H1 (cell line): ENCODE measurements at regions not wholly inside any gene's neighbourhood (a gene's known extent, or its start where the extent isn't known, plus 50 kb on each side); places are given as distances from the start of the nearest gene placed in this dataset.

Source experiments
- CTCF ChIA-PET: fragments of 300-600 bp; sonication (Branson Sonifier 250); formaldehyde crosslinking; loops from one replicate; lab custom pipeline; 2021; ENCODE audit not compliant: partially characterized antibody; lab: Charles Lee
- POLR2A ChIA-PET: fragments of 300-600 bp; sonication (Branson Sonifier 250); formaldehyde crosslinking; loops from one replicate; lab custom pipeline; 2021; ENCODE audit warnings: inconsistent platforms; ENCODE audit not compliant: partially characterized antibody; lab: Charles Lee
- DNase-seq, 2 experiments: peaks; one replicate each; pipeline versions ENCODE4 v3.0.0 to v3.0.0-alpha.2; 2010 to 2022; ENCODE audit warnings: low spot score in 2 of 2, low read depth in 1 of 2, mixed read lengths in 1 of 2
- FAIRE-seq: peaks from 2 replicates; lab custom pipeline; 2011; peaks lifted over from hg19 to GRCh38; lab: Jason Lieb, UNC
- H2AFZ ChIP-seq: 2 replicates; pipeline ENCODE4 v1.8.1; 2012; ENCODE audit warnings: low read length, inconsistent platforms
- H2AK5ac ChIP-seq: 2 replicates; pipeline ENCODE4 v1.6.1; 2013; ENCODE audit warnings: low read depth, low read length
- H2BK120ac ChIP-seq: replicated peaks from 2 replicates; pipeline ENCODE3; 2013; ENCODE audit warnings: low read depth, low read length, inconsistent platforms
- H2BK12ac ChIP-seq: 2 replicates; pipeline ENCODE4 v1.6.1; 2013; ENCODE audit warnings: low read depth, low read length
- H2BK15ac ChIP-seq: 2 replicates; pipeline ENCODE4 v1.6.1; 2013; ENCODE audit warnings: low read length
- H2BK20ac ChIP-seq: 2 replicates; pipeline ENCODE4 v1.6.1; 2013; ENCODE audit warnings: low read length
- H2BK5ac ChIP-seq: 2 replicates; pipeline ENCODE4 v1.6.1; 2013; ENCODE audit warnings: low read depth, low read length
- H3K14ac ChIP-seq: 2 replicates; pipeline ENCODE4 v1.6.1; 2013; ENCODE audit warnings: inconsistent platforms; ENCODE audit not compliant: insufficient read length
- H3K18ac ChIP-seq: 2 replicates; pipeline ENCODE4 v1.6.1; 2013; ENCODE audit warnings: low read length; ENCODE audit errors: extremely low read depth
- H3K23ac ChIP-seq: 2 replicates; pipeline ENCODE4 v1.6.1; 2013; ENCODE audit warnings: inconsistent platforms; ENCODE audit not compliant: insufficient read length
- H3K23me2 ChIP-seq: 2 replicates; pipeline ENCODE4 v1.6.1; 2013; ENCODE audit warnings: low read depth, low read length
- H3K27ac ChIP-seq: 2 replicates; pipeline ENCODE4 v1.6.1; 2011; ENCODE audit warnings: low read depth, low read length, inconsistent platforms
- H3K27me3 ChIP-seq, 4 experiments: replicated peaks in 1 of 4; 1 replicate in 1 of 4; 2 replicates in 3 of 4; pipeline versions ENCODE4 v1.6.1 to v1.8.1; 2011 to 2013; ENCODE audit warnings: low read length in 3 of 4, mild to moderate bottlenecking in 3 of 4, inconsistent platforms in 2 of 4, mixed read lengths in 2 of 4, moderate library complexity in 1 of 4; ENCODE audit not compliant: control insufficient read depth in 3 of 4, insufficient read depth in 3 of 4; ENCODE audit errors: extremely low read depth in 1 of 4
- H3K36me3 ChIP-seq, 4 experiments: 2 replicates each; pipeline versions ENCODE4 v1.6.1 to v1.8.1; 2011 to 2013; ENCODE audit warnings: mild to moderate bottlenecking in 4 of 4, low read length in 3 of 4, moderate library complexity in 2 of 4, control low read depth in 1 of 4, inconsistent platforms in 1 of 4; ENCODE audit not compliant: insufficient read depth in 4 of 4, control insufficient read depth in 2 of 4
- H3K4ac ChIP-seq: replicated peaks from 2 replicates; pipeline ENCODE3; 2013; ENCODE audit warnings: low read length, low read depth, mixed read lengths, inconsistent platforms; ENCODE audit not compliant: insufficient read length
- H3K4me1 ChIP-seq, 4 experiments: replicated peaks in 1 of 4; 1 replicate in 1 of 4; 2 replicates in 3 of 4; pipeline versions ENCODE4 v1.6.1 to v1.8.1; 2011 to 2013; ENCODE audit warnings: low read length in 3 of 4, inconsistent platforms in 2 of 4, mixed read lengths in 1 of 4; ENCODE audit not compliant: insufficient read depth in 4 of 4, control insufficient read depth in 3 of 4
- H3K4me2 ChIP-seq, 2 experiments: 2 replicates each; pipeline versions ENCODE4 v1.6.1 to v1.8.1; 2011 to 2013; ENCODE audit warnings: low read depth in 2 of 2, low read length in 2 of 2, control low read depth in 1 of 2, inconsistent platforms in 1 of 2, mild to moderate bottlenecking in 1 of 2; ENCODE audit not compliant: insufficient read depth in 1 of 2
- H3K4me3 ChIP-seq, 4 experiments: fragments of 200-600, 300-600 bp in 1 of 4; sonication (generic), shearing (Covaris generic), sonication (Bioruptor Twin) in 1 of 4; 2 replicates each; pipeline versions ENCODE4 v1.5.1 to v1.8.1; 2011 to 2016; ENCODE audit warnings: low read length in 4 of 4, low read depth in 3 of 4, control low read depth in 2 of 4, inconsistent platforms in 2 of 4, mild to moderate bottlenecking in 2 of 4, mixed read lengths in 1 of 4, moderate library complexity in 1 of 4; ENCODE audit not compliant: insufficient read depth in 2 of 4; ENCODE audit errors: extremely low read depth in 1 of 4
- H3K56ac ChIP-seq: replicated peaks from 2 replicates; pipeline ENCODE3; 2013; ENCODE audit warnings: low read depth, mild to moderate bottlenecking, mixed read lengths, low read length, inconsistent platforms; ENCODE audit not compliant: insufficient read length
- H3K79me1 ChIP-seq: 2 replicates; pipeline ENCODE4 v1.6.1; 2013; ENCODE audit warnings: low read depth, low read length, control low read depth
- H3K79me2 ChIP-seq, 2 experiments: 2 replicates each; pipeline versions ENCODE4 v1.6.1 to v1.8.1; 2012 to 2013; ENCODE audit warnings: low read length in 2 of 2, mild to moderate bottlenecking in 2 of 2, inconsistent platforms in 1 of 2; ENCODE audit not compliant: insufficient read depth in 2 of 2, control insufficient read depth in 1 of 2
- H3K9ac ChIP-seq, 4 experiments: replicated peaks in 1 of 4; 1 replicate in 1 of 4; 2 replicates in 3 of 4; pipeline versions ENCODE4 v1.6.1 to v1.8.1; 2011 to 2013; ENCODE audit warnings: low read depth in 3 of 4, low read length in 3 of 4, control low read depth in 2 of 4, mild to moderate bottlenecking in 2 of 4, moderate library complexity in 2 of 4, inconsistent platforms in 1 of 4; ENCODE audit errors: extremely low read depth in 1 of 4
- H3K9me3 ChIP-seq, 2 experiments: 2 replicates each; pipeline versions ENCODE4 v1.6.1 to v1.8.1; 2012 to 2013; ENCODE audit warnings: mild to moderate bottlenecking in 2 of 2, moderate library complexity in 2 of 2, control low read depth in 1 of 2, inconsistent platforms in 1 of 2, low read depth in 1 of 2, low read length in 1 of 2, mixed read lengths in 1 of 2; ENCODE audit not compliant: insufficient read depth in 2 of 2
- H4K20me1 ChIP-seq, 2 experiments: replicated peaks in 1 of 2; 2 replicates each; pipeline versions ENCODE3 to v1.8.1; 2011 to 2013; ENCODE audit warnings: inconsistent platforms in 2 of 2, low read length in 2 of 2, mild to moderate bottlenecking in 1 of 2; ENCODE audit not compliant: insufficient read depth in 2 of 2, control insufficient read depth in 1 of 2
- H4K5ac ChIP-seq: 2 replicates; pipeline ENCODE4 v1.6.1; 2013; ENCODE audit warnings: low read length, low read depth, mixed read lengths, inconsistent platforms; ENCODE audit not compliant: insufficient read length
- H4K8ac ChIP-seq: 2 replicates; pipeline ENCODE4 v1.8.0; 2013; ENCODE audit warnings: mild to moderate bottlenecking, moderate library complexity, low read length, inconsistent platforms; ENCODE audit not compliant: insufficient read depth; ENCODE audit errors: extremely low read depth
- H4K91ac ChIP-seq: replicated peaks from 2 replicates; pipeline ENCODE3; 2013; ENCODE audit warnings: low read length, mixed read lengths, inconsistent platforms; ENCODE audit not compliant: insufficient read length
- KDM5A ChIP-seq: fragments of 200-600 bp; IDR thresholded peaks from 2 replicates; pipeline ENCODE4 v1.7.1; 2012; ENCODE audit warnings: mild to moderate bottlenecking, low read length, inconsistent platforms, mixed read lengths
- WGBS, 2 experiments: shearing (Covaris generic) in 1 of 2; methylation state at CpG; one replicate each; pipeline versions ENCODE4 v1.1.6 to v1.1.7; 2013 to 2015; ENCODE audit warnings: low lambda C conversion rate in 2 of 2, mixed read lengths in 2 of 2, inconsistent platforms in 1 of 2, low coverage in 1 of 2, missing lambda C conversion rate in 1 of 2; ENCODE audit not compliant: insufficient replicate concordance in 2 of 2, insufficient coverage in 1 of 2, insufficient read length in 1 of 2; ENCODE audit errors: extremely low coverage in 1 of 2, missing lambda C conversion rate in 1 of 2; 5-methylcytosine and 5-hydroxymethylcytosine counted together

DNA sequence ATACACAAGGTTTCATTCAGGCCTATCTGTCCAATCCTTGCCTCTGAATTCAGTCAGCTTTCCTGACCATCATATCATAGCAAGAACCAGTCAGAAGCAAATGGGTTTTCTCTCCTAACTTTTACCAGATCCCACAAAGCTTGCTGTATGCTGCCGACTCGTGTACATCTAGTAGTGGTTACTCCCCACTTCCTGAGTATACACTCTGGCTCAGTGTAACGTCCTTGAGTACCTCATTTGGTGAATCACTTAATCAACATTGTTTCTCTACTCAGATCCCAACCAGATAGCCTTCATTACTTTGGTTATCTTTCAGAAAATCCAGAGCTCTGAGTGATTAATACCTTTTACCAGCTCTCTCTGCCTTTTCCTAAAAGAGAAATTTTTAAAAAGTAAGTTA lies 728.2 kb downstream of the GALC start:
- Histone ChIP-seq H3K4me3 (no peak overlapping the region), H2BK5ac (no peak overlapping the region), H3K14ac (no peak overlapping the region), H3K4ac (no peak overlapping the region), H2BK15ac (no peak overlapping the region), H3K79me1 (no peaks in the 10 kb centered on the region), H3K4me2 (no peak overlapping the region), H3K23ac (no peak overlapping the region), H3K4me1 (peaks cover 0 to 9% (median 4%) of the 10 kb centered on the region in 4 experiments; a peak in 4 of 7 replicates), H3K23me2 (no peaks in the 10 kb centered on the region), H2BK12ac (no peak overlapping the region), H3K27ac (no peak overlapping the region), H3K27me3 (no peaks in the 10 kb centered on the region; a peak in 1 of 7 replicates), H2AFZ (no peak overlapping the region), H3K18ac (no peak overlapping the region), H2AK5ac (no peak overlapping the region), H4K5ac (no peak overlapping the region), H4K20me1 (no peaks in the 10 kb centered on the region), H2BK120ac (no peak overlapping the region), H3K9me3 (no peaks in the 10 kb centered on the region), H3K79me2 (no peaks in the 10 kb centered on the region), H4K91ac (no peak overlapping the region), H4K8ac (no peak overlapping the region), H3K56ac (no peak overlapping the region), H3K9ac (no peak overlapping the region), H2BK20ac (no peak overlapping the region), H3K36me3 (no peaks in the 10 kb centered on the region)
- WGBS, 2 experiments, result 86% methylated on average over 3 of the region's 3 CpGs; no CpG with 5 or more reads in 1 of the 2 experiments
- POLR2A ChIA-PET, result interaction anchor here (1.2 kb wide), 1 partner anchor 10 kb away, joined by 4 read pairs; no protein-coding TSS in a partner anchor
- CTCF ChIA-PET, result interaction anchor here (1.5 kb wide), 1 partner anchor 152 kb away, joined by 4 read pairs; no protein-coding TSS in a partner anchor
- no peak for TF ChIP-seq KDM5A
- no peak for DNase-seq
- FAIRE-seq, result no peak
